ENCODE measurements at regions not wholly inside any gene's neighbourhood (a gene's known extent, or its start where the extent isn't known, plus 50 kb on each side); places are given as distances from the start of the nearest gene placed in this dataset.

DNA sequence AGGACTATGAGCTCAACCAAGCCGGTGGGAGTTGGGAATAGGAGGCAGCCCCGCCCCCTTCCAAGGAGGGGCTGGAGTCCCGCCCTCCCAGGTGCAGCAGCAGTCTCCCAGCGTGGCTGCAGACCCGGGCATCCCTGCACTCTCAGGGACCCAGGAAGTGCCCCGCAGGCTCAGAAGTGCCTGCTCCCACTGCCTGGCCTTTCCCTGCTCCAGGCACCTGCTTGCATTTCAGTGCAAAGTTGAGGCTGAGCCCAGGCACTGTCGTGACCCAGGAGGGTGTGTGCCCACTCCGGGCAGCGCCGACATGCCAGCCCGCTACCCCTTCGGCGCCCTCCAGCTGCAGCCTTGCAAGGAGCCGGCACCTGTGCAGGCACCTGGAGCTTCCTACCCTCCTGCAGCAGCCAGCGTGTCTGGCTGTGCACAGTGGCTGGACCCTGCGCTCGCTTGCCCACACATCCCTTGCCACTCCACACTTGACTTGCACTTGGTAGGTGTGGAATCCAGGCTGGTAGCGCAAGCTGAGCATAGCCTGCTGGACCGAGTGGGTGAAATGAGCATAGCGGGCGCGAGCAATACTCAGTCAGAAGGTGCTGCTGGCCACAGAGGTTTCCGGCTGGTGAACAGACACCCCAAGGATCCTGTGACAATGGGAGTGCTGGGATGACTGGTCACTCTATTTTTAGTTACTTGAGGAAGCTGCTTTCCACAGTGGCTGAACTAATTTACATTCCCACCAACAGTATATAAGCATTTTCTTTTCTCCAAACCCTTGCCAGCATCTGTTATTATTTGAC is 236.3 kb downstream of the PCDH10 start:
- intact Hi-C loops (cut with micrococcal nuclease) = no loop called here
- CTCF ChIA-PET = no interaction called here
- H3K36me3 Mint-ChIP-seq (ENCODE audit: insufficient read depth, unreplicated experiment) = no peaks in the 10 kb centered on the region

DNA sequence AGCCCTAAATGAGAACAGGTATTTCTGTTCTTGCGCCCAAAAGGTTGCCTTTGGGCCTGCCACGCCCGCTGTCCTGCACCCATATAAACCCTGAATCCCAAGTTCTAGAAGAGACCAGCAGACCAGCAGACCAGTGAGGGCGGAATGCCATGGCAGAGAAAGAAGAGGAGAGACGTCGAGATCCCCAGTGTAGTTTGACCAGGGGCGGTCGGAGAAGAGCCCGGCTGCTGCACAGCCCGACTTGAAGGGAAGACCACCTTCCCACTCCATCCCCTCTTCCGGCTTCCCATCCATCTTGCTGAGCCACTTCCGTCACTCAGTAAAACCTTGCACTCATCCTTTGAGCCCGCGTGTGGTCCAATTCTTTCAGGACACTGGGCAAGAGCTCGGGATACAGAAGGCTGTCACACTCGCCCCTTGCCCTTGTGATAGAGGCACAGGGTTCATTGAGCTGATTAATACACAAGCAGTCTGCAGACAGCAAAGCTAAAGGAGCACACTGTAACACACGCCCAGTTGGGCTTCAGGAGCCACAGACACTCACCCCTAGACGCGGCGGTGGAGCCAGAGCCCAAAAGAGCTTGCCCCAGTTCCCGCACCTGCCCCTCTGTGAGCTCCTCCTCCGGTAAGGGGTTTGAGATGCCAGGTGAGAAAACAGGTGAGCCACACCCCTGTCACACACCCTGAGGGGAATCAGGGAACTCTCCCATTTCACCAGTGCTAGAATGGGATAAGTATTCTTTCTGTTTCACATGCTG is 230.8 kb downstream of the PCDH10 start:
- Mint-ChIP-seq H3K4me1 (ENCODE audit: insufficient read depth, unreplicated experiment) (no peaks in the 10 kb centered on the region), H3K36me3 (ENCODE audit: insufficient read depth, unreplicated experiment) (no peaks in the 10 kb centered on the region), H3K27me3 (ENCODE audit: insufficient read depth, unreplicated experiment) (peaks cover 10% of the 10 kb centered on the region), H3K27ac (ENCODE audit: low read depth, unreplicated experiment) (no peak overlapping the region), H3K4me3 (ENCODE audit: unreplicated experiment) (no peak overlapping the region), H3K9me3 (ENCODE audit: unreplicated experiment) (peaks cover 14% of the 10 kb centered on the region)
- no TSS peak for BruUV-seq (replicated peaks)
- no peak for DNase-seq (ENCODE audit: unreplicated experiment)
- POLR2A ChIA-PET = interaction anchor here (1.1 kb wide), 1 partner anchor 24 kb away, joined by 3 read pairs; no protein-coding TSS in a partner anchor
- CTCF ChIA-PET = interaction anchor here (0.8 kb wide), 1 partner anchor 15 kb away, joined by 3 read pairs; no protein-coding TSS in a partner anchor
- TF ChIP-seq, protein P1, sequence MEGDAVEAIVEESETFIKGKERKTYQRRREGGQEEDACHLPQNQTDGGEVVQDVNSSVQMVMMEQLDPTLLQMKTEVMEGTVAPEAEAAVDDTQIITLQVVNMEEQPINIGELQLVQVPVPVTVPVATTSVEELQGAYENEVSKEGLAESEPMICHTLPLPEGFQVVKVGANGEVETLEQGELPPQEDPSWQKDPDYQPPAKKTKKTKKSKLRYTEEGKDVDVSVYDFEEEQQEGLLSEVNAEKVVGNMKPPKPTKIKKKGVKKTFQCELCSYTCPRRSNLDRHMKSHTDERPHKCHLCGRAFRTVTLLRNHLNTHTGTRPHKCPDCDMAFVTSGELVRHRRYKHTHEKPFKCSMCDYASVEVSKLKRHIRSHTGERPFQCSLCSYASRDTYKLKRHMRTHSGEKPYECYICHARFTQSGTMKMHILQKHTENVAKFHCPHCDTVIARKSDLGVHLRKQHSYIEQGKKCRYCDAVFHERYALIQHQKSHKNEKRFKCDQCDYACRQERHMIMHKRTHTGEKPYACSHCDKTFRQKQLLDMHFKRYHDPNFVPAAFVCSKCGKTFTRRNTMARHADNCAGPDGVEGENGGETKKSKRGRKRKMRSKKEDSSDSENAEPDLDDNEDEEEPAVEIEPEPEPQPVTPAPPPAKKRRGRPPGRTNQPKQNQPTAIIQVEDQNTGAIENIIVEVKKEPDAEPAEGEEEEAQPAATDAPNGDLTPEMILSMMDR (IDR thresholded peaks at IDR 0.05; ENCODE audit: unreplicated experiment) = no peak
- intact Hi-C loops (cut with micrococcal nuclease) = no loop called here

More for the DNA sequence above, 236.3 kb downstream of the PCDH10 start:
- H3K27me3 Mint-ChIP-seq (ENCODE audit: insufficient read depth, unreplicated experiment) = peaks cover 10% of the 10 kb centered on the region
- H3K27ac Mint-ChIP-seq (ENCODE audit: low read depth, unreplicated experiment) = no peak overlapping the region
- H3K4me1 Mint-ChIP-seq (ENCODE audit: insufficient read depth, unreplicated experiment) = no peaks in the 10 kb centered on the region
- H3K9me3 Mint-ChIP-seq (ENCODE audit: unreplicated experiment) = peaks cover 7% of the 10 kb centered on the region
- BruUV-seq (replicated peaks) = no TSS peak
- no peak overlapping the region for H3K4me3 Mint-ChIP-seq (ENCODE audit: unreplicated experiment)
- no peak for DNase-seq (ENCODE audit: unreplicated experiment)
- TF ChIP-seq, protein P1 (IDR thresholded peaks at IDR 0.05; ENCODE audit: unreplicated experiment) = no peak
- POLR2A ChIA-PET = interaction anchor here (0.6 kb wide), 1 partner anchor 830 kb away, joined by 3 read pairs; no protein-coding TSS in a partner anchor

DNA sequence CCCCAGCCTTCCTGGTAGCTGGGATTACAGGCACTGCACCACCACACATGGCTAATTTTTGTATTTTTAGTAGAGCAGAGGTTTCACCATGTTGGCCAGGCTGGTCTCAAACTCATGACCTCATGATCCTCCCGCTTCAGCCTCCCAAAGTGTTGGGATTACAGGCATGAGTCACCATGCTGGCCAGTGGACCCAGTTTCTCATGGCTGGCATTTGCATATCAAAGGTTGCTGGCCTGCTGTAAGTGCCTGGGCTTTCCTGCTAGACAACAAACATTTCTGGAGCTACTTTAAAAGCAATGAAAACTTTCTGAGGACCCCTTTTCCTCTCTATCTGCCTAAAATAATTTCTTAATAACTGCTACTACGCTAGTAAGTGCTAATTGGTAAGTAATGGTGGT is 228.2 kb downstream of the PCDH10 start:
- CTCF ChIA-PET = no interaction called here
- TF ChIP-seq, protein P1 (IDR thresholded peaks at IDR 0.05; ENCODE audit: unreplicated experiment) = no peak
- Mint-ChIP-seq H3K27me3 (ENCODE audit: insufficient read depth, unreplicated experiment) (no peaks in the 10 kb centered on the region), H3K27ac (ENCODE audit: low read depth, unreplicated experiment) (no peak overlapping the region), H3K9me3 (ENCODE audit: unreplicated experiment) (peaks cover 7% of the 10 kb centered on the region), H3K4me1 (ENCODE audit: insufficient read depth, unreplicated experiment) (no peaks in the 10 kb centered on the region), H3K36me3 (ENCODE audit: insufficient read depth, unreplicated experiment) (no peaks in the 10 kb centered on the region), H3K4me3 (ENCODE audit: unreplicated experiment) (no peak overlapping the region)
- DNase-seq (ENCODE audit: unreplicated experiment) = no peak
- intact Hi-C loops (cut with micrococcal nuclease) = no loop called here
- BruUV-seq (replicated peaks) = no TSS peak
- POLR2A ChIA-PET = interaction anchor here (0.6 kb wide), 1 partner anchor 820 kb away, joined by 3 read pairs; no protein-coding TSS in a partner anchor

DNA sequence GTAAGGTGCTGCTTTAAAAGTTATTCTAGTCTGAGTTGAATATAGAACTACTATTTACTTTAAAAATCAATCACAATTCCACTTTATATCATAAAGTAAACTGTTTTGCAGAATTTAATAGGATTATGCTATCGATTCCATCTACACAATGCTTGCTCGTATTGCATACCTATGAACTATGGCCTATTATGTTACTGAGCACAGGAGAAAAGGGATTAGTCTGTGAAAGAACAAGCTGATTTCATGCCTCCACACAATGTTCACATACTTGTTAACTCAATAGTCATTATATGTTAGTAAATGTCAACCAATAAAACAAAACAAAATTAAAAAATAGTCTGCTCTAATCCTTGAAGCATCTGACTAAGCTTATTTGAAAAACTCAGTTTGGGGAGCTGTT is 223.6 kb downstream of the PCDH10 start:
- POLR2A ChIA-PET = interaction anchor here (1.1 kb wide), 1 partner anchor 51 kb away, joined by 3 read pairs; no protein-coding TSS in a partner anchor
- CTCF ChIA-PET = no interaction called here
- intact Hi-C loops (cut with micrococcal nuclease) = no loop called here
- no peak for DNase-seq (ENCODE audit: unreplicated experiment)
- Mint-ChIP-seq H3K4me1 (ENCODE audit: insufficient read depth, unreplicated experiment) (no peaks in the 10 kb centered on the region), H3K27me3 (ENCODE audit: insufficient read depth, unreplicated experiment) (no peaks in the 10 kb centered on the region), H3K36me3 (ENCODE audit: insufficient read depth, unreplicated experiment) (no peaks in the 10 kb centered on the region), H3K27ac (ENCODE audit: low read depth, unreplicated experiment) (no peak overlapping the region), H3K4me3 (ENCODE audit: unreplicated experiment) (no peak overlapping the region), H3K9me3 (ENCODE audit: unreplicated experiment) (peaks cover 7% of the 10 kb centered on the region)
- TF ChIP-seq, protein P1 (IDR thresholded peaks at IDR 0.05; ENCODE audit: unreplicated experiment) = no peak
- BruUV-seq (replicated peaks) = no TSS peak

Data from MCF 10A (cell line).